GM12878 (cell line): ENCODE measurements at regions not wholly inside any gene's neighbourhood (a gene's known extent, or its start where the extent isn't known, plus 50 kb on each side); places are given as distances from the start of the nearest gene placed in this dataset.

Experiments
- ATAC-seq: fragments of 200-7000 bp; cut with Tn5 transposase; 3 replicates; pipeline ENCODE4 v1.9.1; 2020; ENCODE audit warnings: mild to moderate bottlenecking, moderate library complexity
- BruUV-seq: library from RNA; stranded (reverse); fragments of 400-500 nt; replicated peaks from 2 replicates; lab custom pipeline; 2021; lab: Mats Ljungman, UMichigan
- CTCF ChIA-PET: fragments of 300-600 bp; sonication (Branson Sonifier 250); formaldehyde crosslinking; extraction: SDS; loops from one replicate; lab custom pipeline; 2021; ENCODE audit warnings: inconsistent platforms; lab: Yijun Ruan, JAX
- POLR2A ChIA-PET: fragments of 350-600 bp; formaldehyde crosslinking; extraction: SDS; loops from one replicate; lab custom pipeline; 2021; ENCODE audit warnings: inconsistent platforms; lab: Charles Lee
- RAD21 ChIA-PET: fragments of 300-600 bp; sonication (Branson Sonifier 250); formaldehyde crosslinking; loops from one replicate; lab custom pipeline; 2023; ENCODE audit warnings: antibody characterized with exemption; ENCODE audit not compliant: unreplicated experiment; lab: Charles Lee
- SMC1A ChIA-PET: fragments of 300-600 bp; sonication (Branson Sonifier 250); formaldehyde crosslinking; loops from one replicate; lab custom pipeline; 2023; ENCODE audit not compliant: unreplicated experiment, uncharacterized antibody; lab: Charles Lee
- DNase-seq: peaks from one replicate; pipeline ENCODE4 v3.0.0-alpha.2; 2011; ENCODE audit warnings: low read depth, low spot score
- FAIRE-seq: peaks from 3 replicates; lab custom pipeline; 2011; peaks lifted over from hg19 to GRCh38; lab: Jason Lieb, UNC
- H2AFZ ChIP-seq: 2 replicates; pipeline ENCODE4 v1.6.0; 2011; ENCODE audit warnings: low read depth, low read length, control low read depth; ENCODE audit not compliant: control insufficient read depth
- H3K27ac ChIP-seq: 2 replicates; pipeline ENCODE4 v1.5.1; 2011; ENCODE audit warnings: control low read depth; ENCODE audit not compliant: control insufficient read depth, insufficient read depth
- H3K27me3 ChIP-seq, 2 experiments: replicated peaks in 1 of 2; 2 replicates each; pipeline versions ENCODE4 v1.6.0 to v1.6.1; 2011; ENCODE audit warnings: low read length in 1 of 2; ENCODE audit not compliant: control insufficient read depth in 2 of 2, insufficient read depth in 2 of 2
- H3K36me3 ChIP-seq, 2 experiments: 2 replicates each; pipeline ENCODE4 v1.5.1; 2011; ENCODE audit warnings: low read length in 1 of 2; ENCODE audit not compliant: control insufficient read depth in 2 of 2, insufficient read depth in 2 of 2
- H3K4me1 ChIP-seq: 2 replicates; pipeline ENCODE4 v1.6.1; 2011; ENCODE audit warnings: mild to moderate bottlenecking, low read length, moderate library complexity, mixed read lengths; ENCODE audit not compliant: control insufficient read depth, insufficient read depth
- H3K4me2 ChIP-seq: 2 replicates; pipeline ENCODE4 v1.6.0; 2011; ENCODE audit warnings: control low read depth; ENCODE audit not compliant: control insufficient read depth, insufficient read depth
- H3K4me3 ChIP-seq: fragments of 200-600 bp; sonication (generic); 2 replicates; pipeline ENCODE4 v1.5.1; 2016
- H3K79me2 ChIP-seq: 2 replicates; pipeline ENCODE4 v1.6.0; 2011; ENCODE audit warnings: low read length; ENCODE audit not compliant: control insufficient read depth, insufficient read depth
- H3K9ac ChIP-seq: 2 replicates; pipeline ENCODE4 v1.8.0; 2011; ENCODE audit warnings: low read length, control low read depth, mixed read lengths; ENCODE audit not compliant: control insufficient read depth, insufficient read depth
- H3K9me3 ChIP-seq: replicated peaks from 3 replicates; pipeline ENCODE4 v1.5.1; 2011; ENCODE audit warnings: mild to moderate bottlenecking, low read length; ENCODE audit not compliant: control insufficient read depth, insufficient read depth
- H4K20me1 ChIP-seq: 2 replicates; pipeline ENCODE4 v1.6.0; 2011; ENCODE audit not compliant: control insufficient read depth, insufficient read depth
- CBX5 ChIP-seq: sonication (generic); IDR thresholded peaks from 2 replicates; pipeline ENCODE4 v1.6.1; 2016; ENCODE audit warnings: low read depth, moderate library complexity, mild to moderate bottlenecking, inconsistent platforms
- MEF2B ChIP-seq: fragments of 450-650 bp; IDR thresholded peaks from 2 replicates; pipeline ENCODE4 v1.6.1; 2018; ENCODE audit warnings: mild to moderate bottlenecking, moderate library complexity; ENCODE audit not compliant: partially characterized antibody, poor library complexity, severe bottlenecking
- MYB ChIP-seq: fragments of 150-350 bp; IDR thresholded peaks from 2 replicates; pipeline ENCODE4 v1.6.1; 2014; ENCODE audit warnings: mild to moderate bottlenecking, low read depth, low read length, borderline replicate concordance
- NBN ChIP-seq: fragments of 450-650 bp; IDR thresholded peaks from 2 replicates; pipeline ENCODE4 v1.6.1; 2016
- NR2F1 ChIP-seq: fragments of 450-650 bp; conservative IDR thresholded peaks from 2 replicates; pipeline ENCODE4 v1.6.1; 2017; ENCODE audit warnings: mild to moderate bottlenecking
- RCOR1 ChIP-seq: conservative IDR thresholded peaks from 2 replicates; pipeline ENCODE4 v1.6.1; 2012; ENCODE audit warnings: low read depth, low read length, improper control_type of control experiment
- SIX5 ChIP-seq: IDR thresholded peaks from 2 replicates; pipeline ENCODE4 v1.6.1; 2011; ENCODE audit warnings: mild to moderate bottlenecking, low read depth, low read length, moderate library complexity; ENCODE audit not compliant: severe bottlenecking
- STAT3 ChIP-seq: IDR thresholded peaks from 2 replicates; pipeline ENCODE4 v1.6.1; 2011; ENCODE audit warnings: low read depth, low read length, improper control_type of control experiment
- TCF3 ChIP-seq: IDR thresholded peaks from 2 replicates; pipeline ENCODE4 v1.6.1; 2012; ENCODE audit warnings: low read depth, mild to moderate bottlenecking, low read length, borderline replicate concordance; ENCODE audit not compliant: insufficient read depth
- ZNF217 ChIP-seq: fragments of 450-650 bp; IDR thresholded peaks from 2 replicates; pipeline ENCODE4 v1.6.1; 2017; ENCODE audit warnings: antibody characterized with exemption, mild to moderate bottlenecking
- ZNF384 ChIP-seq: IDR thresholded peaks from 2 replicates; pipeline ENCODE4 v1.6.1; 2012; ENCODE audit warnings: low read depth, mild to moderate bottlenecking, low read length, improper control_type of control experiment, borderline replicate concordance
- in situ Hi-C: fragments of 300-500 bp; cut with MboI; formaldehyde crosslinking; loops from 9 replicates; pipeline ENCODE4 v1.14.3; 2018; ENCODE audit warnings: mixed read lengths
- intact Hi-C: fragments of 100-400 bp; cut with micrococcal nuclease; formaldehyde crosslinking; loops from one replicate; pipeline ENCODE4 v1.14.2; 2022; ENCODE audit not compliant: unreplicated experiment
- TF ChIP-seq, protein P1 (sequence below): IDR thresholded peaks from 2 replicates; pipeline ENCODE4 v1.6.1; 2012; ENCODE audit warnings: low read length, inconsistent platforms

DNA sequence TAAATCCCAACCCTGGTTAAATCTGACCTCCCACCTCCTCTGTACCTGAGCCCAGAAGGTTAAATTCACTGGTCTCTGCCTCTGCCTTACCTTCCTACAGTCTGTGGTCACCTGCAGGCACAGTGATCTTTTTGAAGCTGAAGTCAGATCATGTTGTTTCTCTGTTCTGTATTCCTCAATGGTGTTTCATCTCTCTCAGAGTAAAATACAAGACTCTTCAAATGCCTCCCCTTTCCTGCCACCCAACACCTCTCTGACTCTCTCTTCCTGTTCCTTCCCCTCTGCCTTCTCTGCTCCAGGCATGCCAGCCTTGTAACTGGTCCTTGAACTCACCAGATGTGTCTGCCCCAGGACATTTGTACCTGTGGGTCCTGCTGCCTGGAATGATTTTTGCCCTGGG, 219.3 kb downstream of the UXS1 start:
- DNase-seq: no peak
- Histone ChIP-seq H3K36me3 (no peaks in the 10 kb centered on the region), H2AFZ (no peak overlapping the region), H3K9ac (no peak overlapping the region), H3K4me1 (no peaks in the 10 kb centered on the region), H3K4me3 (no peak overlapping the region), H4K20me1 (no peaks in the 10 kb centered on the region), H3K9me3 (no peaks in the 10 kb centered on the region; the same call in 2 of the 3 replicates), H3K4me2 (no peak overlapping the region), H3K79me2 (no peaks in the 10 kb centered on the region)
- ChIA-PET RAD21 (no interaction called here), POLR2A (no interaction called here), CTCF (no interaction called here)
- no TSS peak for BruUV-seq
- ATAC-seq: no peak
- TF ChIP-seq SIX5 (no peak), MEF2B (no peak), NR2F1 (no peak), CBX5 (no peak), STAT3 (no peak), RCOR1 (no peak), TCF3 (no peak), MYB (no peak), NBN (no peak), ZNF384 (no peak), ZNF217 (no peak)
- TF ChIP-seq, protein P1, sequence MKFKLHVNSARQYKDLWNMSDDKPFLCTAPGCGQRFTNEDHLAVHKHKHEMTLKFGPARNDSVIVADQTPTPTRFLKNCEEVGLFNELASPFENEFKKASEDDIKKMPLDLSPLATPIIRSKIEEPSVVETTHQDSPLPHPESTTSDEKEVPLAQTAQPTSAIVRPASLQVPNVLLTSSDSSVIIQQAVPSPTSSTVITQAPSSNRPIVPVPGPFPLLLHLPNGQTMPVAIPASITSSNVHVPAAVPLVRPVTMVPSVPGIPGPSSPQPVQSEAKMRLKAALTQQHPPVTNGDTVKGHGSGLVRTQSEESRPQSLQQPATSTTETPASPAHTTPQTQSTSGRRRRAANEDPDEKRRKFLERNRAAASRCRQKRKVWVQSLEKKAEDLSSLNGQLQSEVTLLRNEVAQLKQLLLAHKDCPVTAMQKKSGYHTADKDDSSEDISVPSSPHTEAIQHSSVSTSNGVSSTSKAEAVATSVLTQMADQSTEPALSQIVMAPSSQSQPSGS: no peak
- TF ChIP-seq, all 136 proteins: peak for 0
- H3K27me3 ChIP-seq: no peaks in the 10 kb centered on the region; a peak in 1 of 4 replicates
- intact Hi-C loops: no loop called here
- no peak overlapping the region for H3K27ac ChIP-seq
- in situ Hi-C loops: no loop called here
- SMC1A ChIA-PET: no interaction called here
- FAIRE-seq: no peak
